GM23248 (cell line): ENCODE measurements at regions not wholly inside any gene's neighbourhood (a gene's known extent, or its start where the extent isn't known, plus 50 kb on each side); places are given as distances from the start of the nearest gene placed in this dataset.

Experiments
- EZH2 ChIP-seq: fragments of 200-600 bp; sonication (generic); IDR thresholded peaks from 2 replicates; pipeline ENCODE4 v1.6.1; 2018; ENCODE audit warnings: antibody characterized with exemption, mild to moderate bottlenecking; ENCODE audit not compliant: insufficient read depth, poor library complexity, severe bottlenecking
- EZH2phosphoT487 ChIP-seq: fragments of 200-600 bp; sonication (generic); IDR thresholded peaks from 2 replicates; pipeline ENCODE4 v1.6.1; 2018; ENCODE audit warnings: antibody characterized with exemption, moderate library complexity, mild to moderate bottlenecking, low read depth; ENCODE audit not compliant: insufficient read depth

DNA sequence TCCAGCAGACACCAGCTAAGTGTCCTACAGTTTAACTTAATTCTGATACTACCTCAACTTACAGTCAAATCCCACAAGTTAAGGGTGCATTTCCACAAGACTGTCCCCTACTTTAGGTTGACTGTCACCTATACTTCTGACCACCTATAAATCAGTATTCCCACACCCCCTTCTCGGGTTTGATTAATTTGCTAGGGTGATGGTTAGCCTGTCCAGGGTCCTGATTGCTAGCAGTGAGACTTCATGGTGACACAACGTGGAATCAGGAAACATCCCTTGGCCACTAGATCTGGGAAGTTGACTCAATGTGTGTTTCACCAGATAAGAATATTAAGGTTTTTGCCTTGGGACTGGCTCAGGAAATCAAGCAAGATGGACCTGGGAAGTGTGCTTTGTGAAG, 88.4 kb downstream of the OR13A1 start:
- TF ChIP-seq EZH2phosphoT487, result no peak
- no peak for TF ChIP-seq EZH2
